Psoas muscle (tissue), 7 donors: ENCODE measurements at regions not wholly inside any gene's neighbourhood (a gene's known extent, or its start where the extent isn't known, plus 50 kb on each side); places are given as distances from the start of the nearest gene placed in this dataset.
"Not testable (repeated sequence)": the region's sequence is repeated elsewhere in the genome, so short reads cannot be mapped to it uniquely, and the experiment has no call there.

Experiments
- ATAC-seq, 4 donors: fragments of 200-7000 bp; cut with Tn5 transposase; one replicate each; pipeline ENCODE4 v1.9.1; 2020; ENCODE audit warnings: moderate library complexity in 3 of 4, mild to moderate bottlenecking in 2 of 4
- DNase-seq, 2 donors: peaks; one replicate each; pipeline ENCODE4 v3.0.0-alpha.2; 2020
- H3K27ac ChIP-seq: fragments of 200-600 bp; one replicate; pipeline ENCODE4 v1.8.0; 2022
- H3K27me3 ChIP-seq, 3 donors: fragments of 200-600 bp in 1 of 3; one replicate each; pipeline versions ENCODE4 v1.6.1 to v1.8.0; 2013 to 2022; ENCODE audit warnings: low read length in 2 of 3, mild to moderate bottlenecking in 2 of 3, moderate library complexity in 1 of 3; ENCODE audit not compliant: insufficient read depth in 3 of 3
- H3K36me3 ChIP-seq, 2 donors: fragments of 200-600 bp in 1 of 2; one replicate each; pipeline versions ENCODE4 v1.6.1 to v1.8.0; 2013 to 2022; ENCODE audit warnings: low read depth in 1 of 2, mild to moderate bottlenecking in 1 of 2, moderate library complexity in 1 of 2; ENCODE audit not compliant: insufficient read depth in 1 of 2
- H3K4me1 ChIP-seq: fragments of 200-600 bp; one replicate; pipeline ENCODE4 v1.8.0; 2022
- H3K4me3 ChIP-seq: fragments of 200-600 bp; one replicate; pipeline ENCODE4 v1.8.0; 2022; ENCODE audit warnings: mild to moderate bottlenecking
- H3K9me3 ChIP-seq: fragments of 200-600 bp; one replicate; pipeline ENCODE4 v1.8.0; 2022
- CTCF ChIP-seq: fragments of 200-600 bp; IDR thresholded peaks from one replicate; pipeline ENCODE4 v1.8.0; 2022; ENCODE audit warnings: antibody characterized with exemption
- WGBS, 3 donors: extraction: QIAGEN DNeasy Blood & Tissue Kit; methylation state at CpG; one replicate each; pipeline versions ENCODE4 v1.1.6 to v1.1.7; 2013; 5-methylcytosine and 5-hydroxymethylcytosine counted together
- intact Hi-C, 2 donors: fragments of 100-400 bp; cut with DNase I; formaldehyde crosslinking; loops; one replicate each; pipeline versions ENCODE4 v1.11.0 to v1.14.2; 2022
- donor health status: healthy with polysubstance abuse.
- donor health status: DM: no; HTN: no; CAD: no; lungs with moderate emphysema.
- donor health status: Bipolar disorder and iron deficiency.
- donor health status: healthy.
- donor health status: DM: yes; HTN: yes; CAD: no.
- donor health status: DM: no; HTN: no; CAD: no.
- donor health status: DM: yes; HTN: yes; CAD: no.

- ATAC-seq, result no peak
- intact Hi-C loops, result no loop called here
- 40 to 51% (median 42%) methylated on average over 3 of the region's 3 CpGs for WGBS, 3 donors
- no peak for DNase-seq
- Histone ChIP-seq H3K4me3 (no peak overlapping the region), H3K27ac (no peak overlapping the region), H3K9me3 (peaks cover 8% of the 10 kb centered on the region), H3K27me3 (peaks cover 0 to 4% (median 0%) of the 10 kb centered on the region in 3 donors), H3K4me1 (no peaks in the 10 kb centered on the region), H3K36me3 (no peaks in the 10 kb centered on the region)
- TF ChIP-seq CTCF, result no peak
Observed at GRCh38 chr6:141956046-141956761, 176.5 kb upstream of the GJE1 start.

- no peak for ATAC-seq
- no peak for DNase-seq
- no peak for TF ChIP-seq CTCF
- Histone ChIP-seq H3K27me3 (no peaks in the 10 kb centered on the region), H3K36me3 (no peaks in the 10 kb centered on the region), H3K4me3 (no peak overlapping the region), H3K4me1 (no peaks in the 10 kb centered on the region), H3K9me3 (peaks cover 8% of the 10 kb centered on the region), H3K27ac (no peak overlapping the region)
- intact Hi-C loops, result no loop called here
Observed at GRCh38 chr6:141953072-141953471, 179.7 kb upstream of the GJE1 start.

- Histone ChIP-seq H3K4me3 (no peak overlapping the region), H3K27me3 (no peaks in the 10 kb centered on the region), H3K9me3 (peaks cover 4% of the 10 kb centered on the region), H3K27ac (no peak overlapping the region), H3K36me3 (no peaks in the 10 kb centered on the region), H3K4me1 (no peaks in the 10 kb centered on the region)
- no peak for DNase-seq
- intact Hi-C loops, result no loop called here
- WGBS, 3 donors, result 42 to 60% (median 54%) methylated on average over 2 of the region's 2 CpGs
- TF ChIP-seq CTCF, result no peak
- ATAC-seq, result no peak
Observed at GRCh38 chr6:141946502-141946901, 186.2 kb upstream of the GJE1 start.

GRCh38 chr6:141938664-141939063 is 194.1 kb upstream of the GJE1 start:
- ATAC-seq (no peak), DNase-seq (no peak)
- Histone ChIP-seq H3K4me3 (no peak overlapping the region), H3K27ac (no peak overlapping the region), H3K4me1 (no peaks in the 10 kb centered on the region), H3K27me3 (peaks cover 0 to 1% (median 0%) of the 10 kb centered on the region in 3 donors), H3K9me3 (peaks cover 4% of the 10 kb centered on the region), H3K36me3 (no peaks in the 10 kb centered on the region)
- intact Hi-C loops, result no loop called here
- 18 to 33% (median 26%) methylated on average over 1 of the region's 1 CpG for WGBS, 3 donors
- no peak for TF ChIP-seq CTCF

GRCh38 chr6:141932685-141933084 is 200.0 kb upstream of the GJE1 start:
- no peaks in the 10 kb centered on the region for H3K4me1 ChIP-seq
- H3K27ac ChIP-seq, result no peak overlapping the region
- peaks cover 0 to 1% (median 0%) of the 10 kb centered on the region in 3 donors for H3K27me3 ChIP-seq
- no peaks in the 10 kb centered on the region for H3K9me3 ChIP-seq
- H3K4me3 ChIP-seq, result no peak overlapping the region
- 75 to 96% (median 80%) methylated on average over 3 of the region's 3 CpGs for WGBS, 3 donors
- intact Hi-C loops, result no loop called here
- DNase-seq, result no peak
- TF ChIP-seq CTCF, result no peak
- ATAC-seq, result no peak
- H3K36me3 ChIP-seq, result no peaks in the 10 kb centered on the region

GRCh38 chr6:141926200-141926900 is 206.4 kb upstream of the GJE1 start:
- H3K27ac ChIP-seq, H3K36me3 ChIP-seq, H3K4me1 ChIP-seq, H3K9me3 ChIP-seq, H3K27me3 ChIP-seq, DNase-seq, H3K4me3 ChIP-seq, ATAC-seq, intact Hi-C loops: not testable (repeated sequence)
- WGBS, 3 donors, result 72 to 86% (median 78%) methylated on average over 4 of the region's 7 CpGs
